ENCODE measurements at regions not wholly inside any gene's neighbourhood (a gene's known extent, or its start where the extent isn't known, plus 50 kb on each side); places are given as distances from the start of the nearest gene placed in this dataset.

GRCh38 chr16:47947723-47948122 lies 208.1 kb downstream of the ABCC12 start (continued):
- TF ChIP-seq ZNF782 (CRISPR knock-in tag; IDR thresholded peaks at IDR 0.05; ENCODE audit: borderline replicate concordance) (no peak), HNF1B (CRISPR knock-in tag; IDR thresholded peaks at IDR 0.05) (no peak)

DNA sequence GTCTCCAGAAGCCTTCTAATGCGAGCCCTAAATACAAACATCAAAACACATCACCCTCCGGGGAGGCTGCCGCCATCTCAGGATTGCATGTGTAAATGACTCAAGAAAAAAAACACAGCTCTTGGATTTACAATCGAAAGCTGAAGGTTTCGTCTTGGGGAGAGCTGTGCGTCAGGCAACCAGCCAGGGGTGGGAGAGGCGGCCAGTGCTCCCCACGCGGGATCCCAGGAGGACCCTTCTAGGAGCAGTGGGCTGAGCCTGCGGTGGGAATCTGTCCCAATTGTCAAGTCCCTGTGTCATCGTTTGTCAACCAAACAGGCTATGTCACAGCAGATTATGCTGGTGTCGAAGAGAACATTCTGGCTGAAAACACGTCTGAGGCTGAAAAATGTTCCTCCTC lies 209.7 kb downstream of the ABCC12 start:
- no peak for DNase-seq (ENCODE audit: low spot score)
- Histone ChIP-seq H2AFZ (ENCODE audit: low read length) (no peak overlapping the region), H3K9ac (ENCODE audit: insufficient read depth, low read depth, low read length) (no peak overlapping the region), H3K27me3 (ENCODE audit: control insufficient read depth in 1 of 2, insufficient read depth in 2 of 2, low read length in 2 of 2) (peaks cover 0 to 15% of the 10 kb centered on the region in 2 experiments; a peak in 4 of 5 replicates), H3K36me3 (replicated peaks in 1 of 2; ENCODE audit: control insufficient read depth in 1 of 2, insufficient read depth in 2 of 2, low read length in 2 of 2) (no peaks in the 10 kb centered on the region), H3K4me3 (replicated peaks in 1 of 3; ENCODE audit: insufficient read depth in 1 of 3, low read depth in 2 of 3, low read length in 3 of 3) (no peak overlapping the region), H3K27ac (ENCODE audit: extremely low read length, insufficient read depth, low read length) (no peak overlapping the region), H3K9me3 (ENCODE audit: low read length) (no peaks in the 10 kb centered on the region), H3K79me2 (ENCODE audit: insufficient read depth, low read length) (no peaks in the 10 kb centered on the region), H4K20me1 (ENCODE audit: insufficient read depth, low read length) (no peaks in the 10 kb centered on the region), H3K4me2 (ENCODE audit: low read depth, low read length) (no peak overlapping the region), H3K4me1 (ENCODE audit: insufficient read depth, low read length) (no peaks in the 10 kb centered on the region)
- no peak for ATAC-seq
- CTCF ChIA-PET (ENCODE audit: low intra/inter-chr PET ratio, low total read pairs) = no interaction called here
- POLR2A ChIA-PET = no interaction called here
- 24% methylated on average over 13 of the region's 13 CpGs for WGBS (ENCODE audit: low lambda C conversion rate)
- no TSS peak for BruUV-seq (replicated peaks)
- intact Hi-C loops (cut with micrococcal nuclease; ENCODE audit: unreplicated experiment) (no loop called here), in situ Hi-C loops (cut with HindIII; ENCODE audit: extremely low pct_ligation_motif_present, low pct_unique_long_range_greater_than_20kb) (no loop called here)
- FAIRE-seq = no peak
- TF ChIP-seq ZNF235 (CRISPR knock-in tag; IDR thresholded peaks at IDR 0.05; ENCODE audit: borderline replicate concordance) (no peak), KDM2A (CRISPR knock-in tag; IDR thresholded peaks at IDR 0.05; ENCODE audit: borderline replicate concordance, low read depth) (no peak), MLLT10 (CRISPR knock-in tag; IDR thresholded peaks at IDR 0.05) (no peak), FOSL2 (CRISPR knock-in tag; IDR thresholded peaks at IDR 0.05) (no peak)
- TF ChIP-seq, protein P1, sequence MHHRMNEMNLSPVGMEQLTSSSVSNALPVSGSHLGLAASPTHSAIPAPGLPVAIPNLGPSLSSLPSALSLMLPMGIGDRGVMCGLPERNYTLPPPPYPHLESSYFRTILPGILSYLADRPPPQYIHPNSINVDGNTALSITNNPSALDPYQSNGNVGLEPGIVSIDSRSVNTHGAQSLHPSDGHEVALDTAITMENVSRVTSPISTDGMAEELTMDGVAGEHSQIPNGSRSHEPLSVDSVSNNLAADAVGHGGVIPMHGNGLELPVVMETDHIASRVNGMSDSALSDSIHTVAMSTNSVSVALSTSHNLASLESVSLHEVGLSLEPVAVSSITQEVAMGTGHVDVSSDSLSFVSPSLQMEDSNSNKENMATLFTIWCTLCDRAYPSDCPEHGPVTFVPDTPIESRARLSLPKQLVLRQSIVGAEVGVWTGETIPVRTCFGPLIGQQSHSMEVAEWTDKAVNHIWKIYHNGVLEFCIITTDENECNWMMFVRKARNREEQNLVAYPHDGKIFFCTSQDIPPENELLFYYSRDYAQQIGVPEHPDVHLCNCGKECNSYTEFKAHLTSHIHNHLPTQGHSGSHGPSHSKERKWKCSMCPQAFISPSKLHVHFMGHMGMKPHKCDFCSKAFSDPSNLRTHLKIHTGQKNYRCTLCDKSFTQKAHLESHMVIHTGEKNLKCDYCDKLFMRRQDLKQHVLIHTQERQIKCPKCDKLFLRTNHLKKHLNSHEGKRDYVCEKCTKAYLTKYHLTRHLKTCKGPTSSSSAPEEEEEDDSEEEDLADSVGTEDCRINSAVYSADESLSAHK (CRISPR knock-in tag; IDR thresholded peaks at IDR 0.05; ENCODE audit: borderline replicate concordance) = no peak
